ENCODE measurements at regions not wholly inside any gene's neighbourhood (a gene's known extent, or its start where the extent isn't known, plus 50 kb on each side); places are given as distances from the start of the nearest gene placed in this dataset.

- intact Hi-C loops (cut with DNase I): no loop called here
- no peak overlapping the region for H3K27ac ChIP-seq
- no peaks in the 10 kb centered on the region for H3K36me3 ChIP-seq
- H3K27me3 ChIP-seq: no peaks in the 10 kb centered on the region
- H3K4me1 ChIP-seq: no peaks in the 10 kb centered on the region
- no peak for DNase-seq
- no peak overlapping the region for H3K4me3 ChIP-seq
- TF ChIP-seq EP300 (IDR thresholded peaks at IDR 0.05) (no peak), POLR2AphosphoS5 (IDR thresholded peaks at IDR 0.05) (no peak), POLR2A (IDR thresholded peaks at IDR 0.05) (no peak)
- TF ChIP-seq, protein P1, sequence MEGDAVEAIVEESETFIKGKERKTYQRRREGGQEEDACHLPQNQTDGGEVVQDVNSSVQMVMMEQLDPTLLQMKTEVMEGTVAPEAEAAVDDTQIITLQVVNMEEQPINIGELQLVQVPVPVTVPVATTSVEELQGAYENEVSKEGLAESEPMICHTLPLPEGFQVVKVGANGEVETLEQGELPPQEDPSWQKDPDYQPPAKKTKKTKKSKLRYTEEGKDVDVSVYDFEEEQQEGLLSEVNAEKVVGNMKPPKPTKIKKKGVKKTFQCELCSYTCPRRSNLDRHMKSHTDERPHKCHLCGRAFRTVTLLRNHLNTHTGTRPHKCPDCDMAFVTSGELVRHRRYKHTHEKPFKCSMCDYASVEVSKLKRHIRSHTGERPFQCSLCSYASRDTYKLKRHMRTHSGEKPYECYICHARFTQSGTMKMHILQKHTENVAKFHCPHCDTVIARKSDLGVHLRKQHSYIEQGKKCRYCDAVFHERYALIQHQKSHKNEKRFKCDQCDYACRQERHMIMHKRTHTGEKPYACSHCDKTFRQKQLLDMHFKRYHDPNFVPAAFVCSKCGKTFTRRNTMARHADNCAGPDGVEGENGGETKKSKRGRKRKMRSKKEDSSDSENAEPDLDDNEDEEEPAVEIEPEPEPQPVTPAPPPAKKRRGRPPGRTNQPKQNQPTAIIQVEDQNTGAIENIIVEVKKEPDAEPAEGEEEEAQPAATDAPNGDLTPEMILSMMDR (IDR thresholded peaks at IDR 0.05): no peak
- H3K9me3 ChIP-seq: peaks cover 0 to 3% (median 2%) of the 10 kb centered on the region in 4 donors
Measured at GRCh38 chr1:209493559-209493958, 90.0 kb upstream of the CAMK1G start.

DNA sequence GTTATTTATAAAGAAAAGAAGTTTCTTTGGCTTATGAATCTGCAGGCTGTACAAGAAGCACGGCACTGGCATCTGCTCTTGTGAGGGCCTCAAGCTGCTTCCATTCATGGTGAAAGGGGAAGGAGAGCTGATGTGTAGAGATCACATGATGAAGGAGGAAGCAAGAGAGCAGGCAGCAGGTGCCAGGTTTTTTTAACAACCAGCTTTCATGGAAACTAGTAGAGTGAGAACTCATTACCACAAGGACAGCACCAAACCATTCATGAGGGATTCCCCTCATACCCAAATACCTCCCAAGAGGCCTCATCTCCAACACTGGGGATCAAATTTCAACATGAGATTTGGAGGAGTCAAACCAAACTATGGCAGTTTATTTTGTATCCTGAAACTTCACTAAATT lies 85.8 kb upstream of the CAMK1G start:
- Histone ChIP-seq H3K36me3 (no peaks in the 10 kb centered on the region), H3K9me3 (peaks cover 0 to 11% (median 8%) of the 10 kb centered on the region in 4 donors), H3K4me1 (no peaks in the 10 kb centered on the region), H3K27me3 (no peaks in the 10 kb centered on the region), H3K27ac (no peak overlapping the region), H3K4me3 (no peak overlapping the region)
- intact Hi-C loops (cut with DNase I): no loop called here
- 72 to 87% methylated on average over 1 of the region's 1 CpG for WGBS, 2 donors
- no peak for DNase-seq
- TF ChIP-seq POLR2A (IDR thresholded peaks at IDR 0.05): no peak
- TF ChIP-seq EP300 (IDR thresholded peaks at IDR 0.05): no peak
- no peak for TF ChIP-seq POLR2AphosphoS5 (IDR thresholded peaks at IDR 0.05)
- TF ChIP-seq, protein P1 (IDR thresholded peaks at IDR 0.05): no peak

DNA sequence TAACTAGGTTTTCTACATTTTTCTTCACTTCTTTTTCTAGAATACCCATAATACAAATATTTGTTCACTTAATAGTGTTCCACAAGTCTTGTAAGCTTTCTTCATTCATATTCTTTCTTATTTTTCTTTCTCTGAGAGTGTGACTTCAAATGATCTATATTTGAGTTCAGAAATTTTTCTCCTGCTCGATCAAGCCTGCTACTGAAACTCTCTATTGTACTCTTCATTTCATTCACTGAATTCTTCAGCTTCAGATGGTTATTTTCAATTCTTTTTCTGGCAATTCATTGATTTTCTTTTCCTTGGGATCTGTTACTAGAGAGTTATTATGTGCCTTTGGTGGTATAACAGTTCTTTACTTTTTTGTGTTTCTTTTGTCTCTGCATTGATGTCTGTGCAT lies 82.5 kb upstream of the CAMK1G start:
- Histone ChIP-seq H3K9me3 (peaks cover 0 to 15% (median 7%) of the 10 kb centered on the region in 4 donors), H3K27me3 (no peaks in the 10 kb centered on the region), H3K4me3 (no peak overlapping the region), H3K4me1 (no peaks in the 10 kb centered on the region), H3K27ac (no peak overlapping the region), H3K36me3 (no peaks in the 10 kb centered on the region)
- no peak for DNase-seq
- 83 to 93% methylated on average over 1 of the region's 1 CpG for WGBS, 2 donors
- TF ChIP-seq POLR2AphosphoS5 (IDR thresholded peaks at IDR 0.05): no peak
- TF ChIP-seq POLR2A (IDR thresholded peaks at IDR 0.05): no peak
- no peak for TF ChIP-seq EP300 (IDR thresholded peaks at IDR 0.05)
- TF ChIP-seq, protein P1 (IDR thresholded peaks at IDR 0.05): no peak
- intact Hi-C loops (cut with DNase I): no loop called here

DNA sequence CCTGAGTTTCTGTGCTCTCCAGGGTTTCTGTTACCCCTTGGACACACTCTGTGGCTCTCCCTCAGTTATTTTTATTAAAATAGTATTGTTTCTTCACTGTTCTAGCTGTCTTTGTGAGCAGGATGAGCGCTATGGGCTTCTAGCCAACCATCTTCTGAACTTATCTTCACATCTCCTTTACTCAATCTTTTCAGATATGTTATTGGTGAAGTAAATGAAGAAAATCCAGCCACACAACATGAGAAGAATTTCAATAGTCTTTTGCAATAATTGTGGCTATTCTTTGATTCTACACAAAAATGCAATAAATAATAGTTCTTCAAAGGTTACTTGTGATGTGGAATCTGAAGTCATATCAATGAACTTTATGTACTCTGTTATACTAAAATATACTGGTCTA lies 80.3 kb upstream of the CAMK1G start:
- H3K27ac ChIP-seq: no peak overlapping the region
- intact Hi-C loops (cut with DNase I): no loop called here
- H3K4me3 ChIP-seq: no peak overlapping the region
- no peak for DNase-seq
- no peaks in the 10 kb centered on the region for H3K4me1 ChIP-seq
- no peaks in the 10 kb centered on the region for H3K36me3 ChIP-seq
- H3K9me3 ChIP-seq: peaks cover 0 to 12% (median 7%) of the 10 kb centered on the region in 4 donors
- WGBS, 2 donors: 86 to 96% methylated on average over 1 of the region's 1 CpG
- TF ChIP-seq, protein P1 (IDR thresholded peaks at IDR 0.05): no peak
- TF ChIP-seq EP300 (IDR thresholded peaks at IDR 0.05) (no peak), POLR2AphosphoS5 (IDR thresholded peaks at IDR 0.05) (no peak), POLR2A (IDR thresholded peaks at IDR 0.05) (no peak)
- no peaks in the 10 kb centered on the region for H3K27me3 ChIP-seq

- Histone ChIP-seq H3K27me3 (no peaks in the 10 kb centered on the region), H3K4me3 (no peak overlapping the region), H3K4me1 (no peaks in the 10 kb centered on the region), H3K36me3 (no peaks in the 10 kb centered on the region), H3K9me3 (peaks cover 0 to 12% (median 7%) of the 10 kb centered on the region in 4 donors), H3K27ac (no peak overlapping the region)
- no peak for TF ChIP-seq EP300 (IDR thresholded peaks at IDR 0.05)
- WGBS, 2 donors: 23 to 83% methylated on average over 1 of the region's 1 CpG
- no peak for DNase-seq
- intact Hi-C loops (cut with DNase I): no loop called here
Measured at GRCh38 chr1:209504571-209504970, 78.9 kb upstream of the CAMK1G start.

All from sigmoid colon (tissue), 6 donors.